ENCODE measurements at regions not wholly inside any gene's neighbourhood (a gene's known extent, or its start where the extent isn't known, plus 50 kb on each side); places are given as distances from the start of the nearest gene placed in this dataset.
"Not testable (repeated sequence)": the region's sequence is repeated elsewhere in the genome, so short reads cannot be mapped to it uniquely, and the experiment has no call there.

GRCh38 chr20:48139262-48140041 is 354.2 kb upstream of the SULF2 start:
- no peak for DNase-seq
- no peak overlapping the region for H3K4me3 ChIP-seq
- H3K36me3 ChIP-seq: no peaks in the 10 kb centered on the region
- H3K27ac ChIP-seq: no peak overlapping the region
- ATAC-seq: peak in 1 of 4 donors; percentile 38
- WGBS, 2 donors: 79 to 89% methylated on average over 6 of the region's 6 CpGs
- H3K4me1 ChIP-seq: no peaks in the 10 kb centered on the region
- H3K9me3 ChIP-seq: no peaks in the 10 kb centered on the region
- H3K27me3 ChIP-seq: no peaks in the 10 kb centered on the region
- FAIRE-seq: no peak
- TF ChIP-seq CTCF (IDR thresholded peaks at IDR 0.05): no peak
- intact Hi-C loops (cut with DNase I): no loop called here

GRCh38 chr20:48132834-48133233 is 347.6 kb upstream of the SULF2 start:
- no peak for FAIRE-seq

GRCh38 chr20:48131581-48131980 is 346.3 kb upstream of the SULF2 start:
- no peak for TF ChIP-seq CTCF (IDR thresholded peaks at IDR 0.05)
- Histone ChIP-seq H3K4me1 (no peaks in the 10 kb centered on the region), H3K9me3 (peaks cover 0 to 4% (median 0%) of the 10 kb centered on the region in 4 donors), H3K36me3 (no peaks in the 10 kb centered on the region), H3K4me3 (no peak overlapping the region), H3K27ac (no peak overlapping the region), H3K27me3 (peaks cover 0 to 4% (median 0%) of the 10 kb centered on the region in 4 donors)
- intact Hi-C loops (cut with DNase I): no loop called here
- FAIRE-seq: no peak
- no peak for ATAC-seq
- WGBS, 2 donors: 30 to 35% methylated on average over 3 of the region's 3 CpGs
- DNase-seq: no peak

More at GRCh38 chr20:48132834-48133233, 347.6 kb upstream of the SULF2 start:
- no peak overlapping the region for H3K4me3 ChIP-seq
- H3K27ac ChIP-seq: no peak overlapping the region
- DNase-seq (no peak), ATAC-seq (no peak)
- H3K36me3 ChIP-seq: no peaks in the 10 kb centered on the region
- TF ChIP-seq CTCF (IDR thresholded peaks at IDR 0.05): no peak
- peaks cover 0 to 4% (median 0%) of the 10 kb centered on the region in 4 donors for H3K27me3 ChIP-seq
- intact Hi-C loops (cut with DNase I): no loop called here
- H3K4me1 ChIP-seq: no peaks in the 10 kb centered on the region
- H3K9me3 ChIP-seq: peaks cover 0 to 4% (median 0%) of the 10 kb centered on the region in 4 donors

- H3K4me3 ChIP-seq: no peak overlapping the region
- ATAC-seq (peak in 2 of 4 donors; percentile 17 to 40), DNase-seq (no peak), FAIRE-seq (no peak)
- H3K9me3 ChIP-seq: peaks cover 0 to 4% (median 0%) of the 10 kb centered on the region in 4 donors
- H3K4me1 ChIP-seq: no peaks in the 10 kb centered on the region
- no peak overlapping the region for H3K27ac ChIP-seq
- WGBS, 2 donors: 61 to 72% methylated on average over 5 of the region's 5 CpGs
- intact Hi-C loops (cut with DNase I): no loop called here
- no peaks in the 10 kb centered on the region for H3K36me3 ChIP-seq
- peaks cover 0 to 4% (median 0%) of the 10 kb centered on the region in 4 donors for H3K27me3 ChIP-seq
- no peak for TF ChIP-seq CTCF (IDR thresholded peaks at IDR 0.05)
These were observed 344.2 kb upstream of the SULF2 start for GRCh38 chr20:48129345-48129942.

GRCh38 chr20:48128436-48128835 is 343.2 kb upstream of the SULF2 start:
- peaks cover 0 to 4% (median 0%) of the 10 kb centered on the region in 4 donors for H3K9me3 ChIP-seq
- H3K4me1 ChIP-seq: no peaks in the 10 kb centered on the region
- H3K36me3 ChIP-seq: no peaks in the 10 kb centered on the region
- WGBS, 2 donors: 72 to 83% methylated on average over 3 of the region's 3 CpGs
- ATAC-seq (no peak), FAIRE-seq (no peak), DNase-seq (no peak)
- H3K27ac ChIP-seq: no peak overlapping the region
- TF ChIP-seq CTCF (IDR thresholded peaks at IDR 0.05): no peak
- peaks cover 0 to 4% (median 0%) of the 10 kb centered on the region in 4 donors for H3K27me3 ChIP-seq
- no peak overlapping the region for H3K4me3 ChIP-seq
- intact Hi-C loops (cut with DNase I): no loop called here

- H3K27me3 ChIP-seq; H3K4me3 ChIP-seq; intact Hi-C loops (cut with DNase I); H3K4me1 ChIP-seq; FAIRE-seq; H3K36me3 ChIP-seq; DNase-seq; H3K27ac ChIP-seq; ATAC-seq; H3K9me3 ChIP-seq: not testable (repeated sequence)
- WGBS, 2 donors: 67 to 73% methylated on average over 10 of the region's 10 CpGs
These were observed 342.7 kb upstream of the SULF2 start for GRCh38 chr20:48127964-48128363.

GRCh38 chr20:48127133-48127532 is 341.9 kb upstream of the SULF2 start:
- intact Hi-C loops (cut with DNase I); H3K4me3 ChIP-seq; H3K36me3 ChIP-seq; H3K9me3 ChIP-seq; DNase-seq; FAIRE-seq; H3K4me1 ChIP-seq; H3K27me3 ChIP-seq; H3K27ac ChIP-seq; ATAC-seq: not testable (repeated sequence)
- 72 to 89% methylated on average over 13 of the region's 13 CpGs for WGBS, 2 donors
